SK-N-MC (cell line): ENCODE measurements at regions not wholly inside any gene's neighbourhood (a gene's known extent, or its start where the extent isn't known, plus 50 kb on each side); places are given as distances from the start of the nearest gene placed in this dataset.
"Not testable (repeated sequence)": the region's sequence is repeated elsewhere in the genome, so short reads cannot be mapped to it uniquely, and the experiment has no call there.

ENCODE experiments used
- DNase-seq: peaks from one replicate; pipeline ENCODE4 v3.0.0-alpha.2; 2011; ENCODE audit warnings: low read depth, low spot score
- H3K27ac ChIP-seq: fragments of 200-600 bp; sonication (generic); 2 replicates; pipeline ENCODE4 v1.5.1; 2016; ENCODE audit warnings: mixed run types
- H3K36me3 ChIP-seq: fragments of 200-600 bp; sonication (generic); 2 replicates; pipeline ENCODE4 v1.6.1; 2017; ENCODE audit warnings: antibody characterized with exemption, low read length, mixed read lengths; ENCODE audit not compliant: insufficient read depth
- H3K4me3 ChIP-seq: fragments of 200-600 bp; sonication (generic); 2 replicates; pipeline ENCODE4 v1.5.1; 2016
- H3K9ac ChIP-seq: fragments of 200-600 bp; sonication (generic); 2 replicates; pipeline ENCODE4 v1.8.0; 2017; ENCODE audit warnings: mixed run types, mixed read lengths; ENCODE audit not compliant: insufficient read length
- H3K9me3 ChIP-seq: fragments of 200-600 bp; sonication (generic); 2 replicates; pipeline ENCODE4 v1.6.1; 2017; ENCODE audit warnings: low read depth, mild to moderate bottlenecking, antibody characterized with exemption, low read length, moderate library complexity, mixed read lengths
- EZH2 ChIP-seq: fragments of 200-600 bp; sonication (generic); IDR thresholded peaks from one replicate; pipeline ENCODE4 v1.6.1; 2017; ENCODE audit warnings: antibody characterized with exemption
- FOXP2 ChIP-seq: optimal IDR thresholded peaks from 2 replicates; pipeline ENCODE3; 2011; ENCODE audit warnings: mild to moderate bottlenecking, moderate library complexity; ENCODE audit not compliant: insufficient read depth; ENCODE audit errors: extremely low read length, control extremely low read depth
- POLR2AphosphoS5 ChIP-seq: IDR thresholded peaks from 2 replicates; pipeline ENCODE4 v1.6.1; 2012; ENCODE audit warnings: mild to moderate bottlenecking, low read depth, low read length, borderline replicate concordance

- TF ChIP-seq POLR2AphosphoS5, result no peak
- no peak for TF ChIP-seq FOXP2
- no peak for TF ChIP-seq EZH2
- H3K27ac ChIP-seq, result no peak overlapping the region
- no peak for DNase-seq
Measured at GRCh38 chr5:90096415-90097081, 313.0 kb downstream of the CETN3 start.

DNA sequence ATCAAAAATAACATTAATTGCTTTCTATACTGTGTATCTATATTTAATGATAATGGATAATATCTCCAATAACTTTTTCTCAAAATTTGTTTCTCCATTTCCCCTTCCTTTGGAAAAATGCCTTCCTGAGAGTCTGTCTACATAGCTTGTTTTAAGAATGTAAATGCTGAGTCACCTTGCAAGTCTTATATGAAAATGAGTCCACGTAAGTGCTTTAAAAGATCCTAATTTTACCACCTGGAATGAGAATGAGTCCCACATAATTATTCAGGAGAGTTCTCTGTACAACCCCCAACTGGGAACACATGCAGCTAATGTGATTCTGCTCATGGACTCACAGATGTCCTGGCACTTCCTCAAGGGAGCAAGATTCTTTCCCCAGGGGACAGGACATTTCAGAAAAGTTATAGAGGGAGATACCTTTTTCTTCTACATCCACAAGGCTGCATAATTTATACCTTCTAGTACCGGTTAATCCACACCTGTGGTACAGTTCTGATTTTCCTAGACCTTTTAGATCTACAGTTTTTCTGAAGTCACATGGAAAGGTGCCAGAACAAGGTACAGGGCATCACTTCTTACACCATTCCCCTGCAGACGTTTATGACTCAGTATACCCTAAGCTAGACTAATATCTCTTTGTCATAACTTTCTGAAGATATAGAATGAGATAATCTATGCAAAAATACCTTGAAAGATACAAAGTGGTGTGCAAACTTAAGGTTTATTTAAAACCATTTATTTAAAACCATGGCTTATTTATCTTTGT is 314.1 kb downstream of the CETN3 start:
- Histone ChIP-seq H3K9me3 (no peaks in the 10 kb centered on the region), H3K9ac (no peak overlapping the region), H3K36me3 (no peaks in the 10 kb centered on the region), H3K27ac (no peak overlapping the region), H3K4me3 (no peak overlapping the region)
- TF ChIP-seq POLR2AphosphoS5 (no peak), FOXP2 (no peak), EZH2 (no peak)
- no peak for DNase-seq

More at GRCh38 chr5:90096415-90097081, 313.0 kb downstream of the CETN3 start:
- H3K9ac ChIP-seq, result no peak overlapping the region
- no peaks in the 10 kb centered on the region for H3K9me3 ChIP-seq
- H3K4me3 ChIP-seq, result no peak overlapping the region
- H3K36me3 ChIP-seq, result no peaks in the 10 kb centered on the region

DNA sequence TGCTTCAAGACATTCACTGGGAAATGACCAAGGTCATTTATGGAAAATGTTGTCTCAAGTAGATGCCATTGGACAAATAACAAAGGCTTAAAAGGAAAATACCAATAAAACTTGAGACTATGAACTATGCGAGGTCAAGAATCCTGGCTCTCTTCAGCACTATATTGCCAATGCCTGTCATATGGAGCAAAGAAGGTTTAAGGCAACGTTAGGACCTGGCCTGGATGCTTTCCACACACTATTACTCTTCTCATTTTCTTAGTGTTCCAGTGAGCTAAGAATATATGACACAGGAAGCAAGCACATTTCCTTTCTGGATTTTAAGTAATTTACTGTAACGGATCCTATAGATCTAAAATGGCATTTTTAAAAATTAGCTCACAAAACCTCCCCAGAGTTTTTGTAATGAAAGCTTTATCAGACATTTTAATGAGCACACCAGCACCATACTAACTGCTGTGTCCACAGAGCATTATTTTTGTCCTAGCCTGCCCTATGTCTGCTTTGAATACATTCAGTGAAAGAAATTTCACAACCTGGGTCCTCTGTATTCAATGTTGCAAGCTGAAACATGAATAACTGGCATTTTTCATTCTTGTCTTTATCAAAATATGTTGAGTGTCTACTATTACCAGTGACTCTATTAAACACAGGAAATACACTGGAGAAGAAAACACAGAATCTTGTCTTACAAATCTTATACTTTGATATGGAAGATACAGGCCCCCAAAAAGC is 315.6 kb downstream of the CETN3 start:
- TF ChIP-seq POLR2AphosphoS5 (peak; percentile 63; the same call in 1 of the 2 replicates), EZH2 (no peak)
- peak; percentile 58 for DNase-seq
- H3K4me3 ChIP-seq, result peak overlapping the region; percentile 37
- H3K9me3 ChIP-seq, result no peaks in the 10 kb centered on the region
- no peak overlapping the region for H3K9ac ChIP-seq
- H3K36me3 ChIP-seq, result no peaks in the 10 kb centered on the region
- peak overlapping the region; percentile 85 for H3K27ac ChIP-seq

GRCh38 chr5:90092734-90093133 is 316.8 kb downstream of the CETN3 start:
- TF ChIP-seq FOXP2 (no peak), POLR2AphosphoS5 (no peak), EZH2 (no peak)
- Histone ChIP-seq H3K27ac (no peak overlapping the region), H3K9ac (no peak overlapping the region), H3K9me3 (no peaks in the 10 kb centered on the region), H3K36me3 (no peaks in the 10 kb centered on the region), H3K4me3 (no peak overlapping the region)
- DNase-seq, result no peak

- H3K4me3 ChIP-seq, result no peak overlapping the region
Measured at GRCh38 chr5:90084342-90084741, 325.2 kb downstream of the CETN3 start.

DNA sequence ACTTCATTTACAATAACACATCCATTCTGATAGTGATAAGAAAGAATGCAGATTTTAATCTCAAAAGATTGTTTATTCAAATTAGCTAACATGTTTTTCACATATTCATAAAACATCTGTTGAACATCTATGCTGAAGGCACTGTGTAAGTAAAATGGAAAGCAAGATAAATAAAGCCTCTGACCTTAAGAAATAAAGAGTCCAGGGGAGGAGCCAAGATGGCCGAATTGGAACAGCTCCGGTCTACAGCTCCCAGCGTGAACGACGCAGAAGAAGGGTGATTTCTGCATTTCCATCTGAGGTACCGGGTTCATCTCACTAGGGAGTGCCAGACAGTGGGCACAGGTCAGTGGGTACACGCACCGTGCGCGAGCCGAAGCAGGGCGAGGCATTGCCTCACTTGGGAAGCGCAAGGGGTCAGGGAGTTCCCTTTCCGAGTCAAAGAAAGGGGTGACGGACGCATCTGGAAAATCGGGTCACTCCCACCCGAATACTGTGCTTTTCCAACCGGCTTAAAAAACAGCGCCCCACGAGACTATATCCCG is 336.5 kb downstream of the CETN3 start:
- not testable (repeated sequence) for H3K27ac ChIP-seq, H3K9me3 ChIP-seq, DNase-seq, H3K4me3 ChIP-seq, H3K9ac ChIP-seq, H3K36me3 ChIP-seq

More at GRCh38 chr5:90084342-90084741, 325.2 kb downstream of the CETN3 start:
- Histone ChIP-seq H3K9me3 (no peaks in the 10 kb centered on the region), H3K27ac (no peak overlapping the region), H3K9ac (no peak overlapping the region), H3K36me3 (no peaks in the 10 kb centered on the region)
- TF ChIP-seq EZH2 (no peak), POLR2AphosphoS5 (no peak), FOXP2 (no peak)
- no peak for DNase-seq

- H3K4me3 ChIP-seq, result no peak overlapping the region
- no peaks in the 10 kb centered on the region for H3K9me3 ChIP-seq
- H3K9ac ChIP-seq, result no peak overlapping the region
- DNase-seq, result no peak
- H3K36me3 ChIP-seq, result no peaks in the 10 kb centered on the region
- H3K27ac ChIP-seq, result no peak overlapping the region
- no peak for TF ChIP-seq POLR2AphosphoS5
- TF ChIP-seq EZH2, result no peak
- TF ChIP-seq FOXP2, result no peak
Measured at GRCh38 chr5:90071656-90072055, 337.9 kb downstream of the CETN3 start.

DNA sequence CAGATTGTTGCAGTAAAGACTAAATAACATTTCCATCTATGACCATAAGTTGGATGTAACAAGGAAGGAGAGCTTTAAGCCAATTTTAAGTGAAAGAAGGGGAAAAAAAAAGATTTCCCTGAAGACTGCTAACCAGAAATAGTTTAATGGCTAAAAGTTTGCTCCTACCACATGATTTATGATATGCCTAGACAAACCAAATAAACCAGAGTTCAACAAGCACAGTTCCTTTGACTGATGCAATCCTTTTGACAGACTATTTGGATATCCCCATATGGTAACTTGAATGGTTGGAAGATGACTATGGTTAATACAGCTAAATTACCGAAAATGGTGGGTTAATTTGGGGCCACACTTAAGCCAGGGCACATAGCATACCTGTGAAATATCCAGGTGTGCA is 338.5 kb downstream of the CETN3 start:
- H3K27ac ChIP-seq, result no peak overlapping the region
- H3K36me3 ChIP-seq, result no peaks in the 10 kb centered on the region
- TF ChIP-seq EZH2 (no peak), FOXP2 (no peak), POLR2AphosphoS5 (no peak)
- H3K4me3 ChIP-seq, result no peak overlapping the region
- DNase-seq, result no peak
- no peaks in the 10 kb centered on the region for H3K9me3 ChIP-seq
- no peak overlapping the region for H3K9ac ChIP-seq
